GM15510 (cell line): ENCODE measurements at regions not wholly inside any gene's neighbourhood (a gene's known extent, or its start where the extent isn't known, plus 50 kb on each side); places are given as distances from the start of the nearest gene placed in this dataset.

Experiments used
- POLR2A ChIP-seq: IDR thresholded peaks from 3 replicates; pipeline ENCODE4 v1.6.1; 2011; ENCODE audit warnings: borderline replicate concordance; ENCODE audit not compliant: insufficient read length; ENCODE audit errors: extremely low read depth

GRCh38 chr5:133889271-133889905 is 79.0 kb downstream of the C5orf15 start:
- no peak for TF ChIP-seq POLR2A

GRCh38 chr5:133888625-133888991 is 79.8 kb downstream of the C5orf15 start:
- no peak for TF ChIP-seq POLR2A

- TF ChIP-seq POLR2A = no peak
Measured at GRCh38 chr5:133885566-133885965, 82.9 kb downstream of the C5orf15 start.

- no peak for TF ChIP-seq POLR2A
Measured at GRCh38 chr5:133884569-133885311, 83.7 kb downstream of the C5orf15 start.

GRCh38 chr5:133883916-133884315 is 84.5 kb downstream of the C5orf15 start:
- TF ChIP-seq POLR2A = no peak

- TF ChIP-seq POLR2A = no peak
Measured at GRCh38 chr5:133882846-133883245, 85.6 kb downstream of the C5orf15 start.

DNA sequence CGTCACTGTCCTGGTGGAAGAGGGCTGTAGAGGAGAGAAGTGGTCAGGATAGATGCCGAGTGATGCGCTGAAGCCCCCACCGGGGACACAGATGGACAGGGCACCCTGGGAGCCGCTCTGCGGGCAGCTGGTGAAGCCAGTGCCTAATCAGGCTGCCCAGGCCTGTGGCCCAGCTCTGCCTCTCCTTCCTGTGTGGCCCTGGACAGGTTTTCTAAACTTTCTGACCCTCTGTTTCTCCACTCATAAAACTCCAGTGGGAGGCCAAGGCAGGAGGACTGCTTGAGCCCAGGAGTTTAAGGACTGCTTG is 86.1 kb downstream of the C5orf15 start:
- TF ChIP-seq POLR2A = no peak

DNA sequence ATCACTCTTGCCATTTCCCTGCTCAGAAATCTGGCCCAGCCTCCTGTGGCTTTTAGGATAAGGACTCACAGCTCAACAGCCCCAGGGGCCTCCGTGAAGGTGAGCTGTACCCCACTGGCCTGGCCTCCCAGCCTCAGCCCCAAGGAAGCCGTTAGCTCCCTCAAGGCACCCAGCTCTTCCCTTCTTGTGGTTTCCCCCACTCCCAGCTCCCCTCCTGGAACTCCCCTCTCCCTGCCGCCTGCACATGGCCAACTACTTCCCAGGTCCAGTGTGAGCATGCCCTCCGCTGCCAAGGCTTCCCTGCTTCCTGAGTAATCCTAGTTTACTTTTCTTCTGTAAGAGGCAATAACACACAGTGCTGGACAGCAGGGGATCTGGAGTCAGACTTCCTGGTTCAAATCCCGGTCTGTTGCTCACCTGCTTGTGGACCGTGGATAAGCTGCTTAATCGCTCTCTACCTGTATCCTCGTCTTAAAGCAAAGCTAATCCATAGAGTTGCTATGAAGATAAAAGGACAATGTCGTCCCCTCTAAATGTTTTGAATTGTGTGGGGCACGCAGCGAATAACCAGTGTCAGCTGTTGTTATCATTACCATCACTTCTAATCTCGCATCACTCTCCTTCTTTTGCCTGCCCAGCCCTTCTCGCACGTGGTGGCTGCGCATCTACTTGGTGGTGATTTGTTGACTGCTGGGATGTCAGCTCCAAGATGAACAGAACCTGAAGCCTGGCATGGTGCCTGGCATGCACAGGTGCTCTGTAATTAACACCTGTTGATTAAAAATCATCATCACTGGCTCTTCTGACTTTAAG is 86.6 kb downstream of the C5orf15 start:
- no peak for TF ChIP-seq POLR2A

- no peak for TF ChIP-seq POLR2A
Measured at GRCh38 chr5:133878236-133878555, 90.2 kb downstream of the C5orf15 start.

GRCh38 chr5:133877351-133878235 is 90.8 kb downstream of the C5orf15 start:
- no peak for TF ChIP-seq POLR2A

DNA sequence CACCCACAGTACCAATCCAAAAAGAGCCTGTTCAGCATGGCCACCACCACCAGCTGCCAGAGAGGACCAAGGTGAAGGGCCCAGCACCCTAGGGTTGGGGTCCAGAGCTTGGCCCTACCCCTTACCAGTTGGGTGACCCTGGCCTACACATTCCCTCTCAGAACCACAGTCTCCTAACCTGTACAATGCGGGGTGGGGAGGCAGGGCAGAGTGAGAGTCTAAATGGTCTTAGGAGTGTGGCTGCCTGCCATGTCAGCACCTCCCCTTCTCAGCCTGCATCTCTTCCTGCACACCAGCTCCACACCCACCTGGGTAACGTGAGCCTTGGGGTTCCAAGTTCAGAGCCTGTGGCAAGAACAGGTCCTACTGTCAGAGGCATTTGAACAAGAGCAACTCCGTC is 92.2 kb downstream of the C5orf15 start:
- no peak for TF ChIP-seq POLR2A

DNA sequence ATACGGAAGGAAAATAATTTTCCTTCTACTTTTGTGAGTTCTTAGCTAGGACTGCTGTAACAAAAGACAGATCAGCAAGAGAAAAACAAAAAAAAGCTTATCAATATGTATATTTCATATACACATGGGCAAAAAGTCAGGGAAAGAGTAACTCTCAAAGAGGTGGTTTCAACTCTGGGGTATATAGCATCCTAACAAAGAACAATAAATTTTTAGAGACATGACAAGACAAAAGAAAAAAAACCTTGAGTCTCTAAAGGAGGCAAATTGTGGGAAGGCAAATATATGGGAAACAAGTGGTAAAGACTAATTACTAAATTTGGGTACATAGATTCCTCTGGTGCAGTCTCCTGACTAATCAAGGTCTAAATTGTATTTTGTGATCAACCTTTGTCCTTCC is 93.2 kb downstream of the C5orf15 start:
- TF ChIP-seq POLR2A = no peak

DNA sequence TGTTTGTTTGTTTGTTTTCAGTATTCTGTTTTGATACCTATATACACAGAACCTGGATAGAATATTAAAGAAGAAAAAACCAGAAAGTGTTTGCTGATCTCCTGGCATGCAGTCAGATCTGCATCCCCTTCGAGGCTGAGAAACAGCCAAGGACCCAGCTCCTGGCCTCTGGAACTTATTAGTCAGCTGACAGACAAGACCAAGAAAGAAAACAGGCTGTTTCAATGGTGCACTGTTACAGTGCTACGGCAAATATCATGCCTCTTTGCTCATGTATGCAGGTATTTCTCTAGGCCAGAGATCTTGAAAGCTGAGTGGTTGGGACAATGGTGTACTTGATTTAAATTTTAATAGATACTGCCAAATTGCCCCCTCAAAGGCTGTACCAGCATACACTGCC is 95.0 kb downstream of the C5orf15 start:
- no peak for TF ChIP-seq POLR2A

- TF ChIP-seq POLR2A = no peak
Measured at GRCh38 chr5:133870661-133871060, 97.8 kb downstream of the C5orf15 start.
